BJ (cell line): ENCODE measurements at regions not wholly inside any gene's neighbourhood (a gene's known extent, or its start where the extent isn't known, plus 50 kb on each side); places are given as distances from the start of the nearest gene placed in this dataset.

Experiments
- CTCF ChIA-PET: fragments of 350-600 bp; formaldehyde crosslinking; extraction: SDS; loops from one replicate; lab custom pipeline; 2021; ENCODE audit warnings: antibody characterized with exemption, inconsistent platforms; lab: Yijun Ruan, JAX
- POLR2A ChIA-PET: fragments of 300-600 bp; sonication (Branson Sonifier 250); formaldehyde crosslinking; extraction: SDS; loops from one replicate; lab custom pipeline; 2021; ENCODE audit warnings: antibody characterized with exemption; lab: Charles Lee
- DNase-seq: peaks from one replicate; pipeline ENCODE4 v3.0.0-alpha.2; 2011; ENCODE audit warnings: low read depth
- H3K27me3 ChIP-seq: 2 replicates; pipeline ENCODE4 v1.6.0; 2011; ENCODE audit warnings: low read length; ENCODE audit not compliant: control insufficient read depth, insufficient read depth
- H3K36me3 ChIP-seq: 2 replicates; pipeline ENCODE4 v1.5.1; 2011; ENCODE audit warnings: low read length; ENCODE audit not compliant: control insufficient read depth, insufficient read depth
- H3K4me3 ChIP-seq: 2 replicates; pipeline ENCODE4 v1.5.1; 2011; ENCODE audit warnings: low read depth, mild to moderate bottlenecking, control low read depth, low read length
- CTCF ChIP-seq: IDR thresholded peaks from 2 replicates; pipeline ENCODE4 v1.5.1; 2011; ENCODE audit warnings: low read depth, mild to moderate bottlenecking, control low read depth, inconsistent platforms, low read length, moderate library complexity; ENCODE audit not compliant: insufficient read depth

GRCh38 chr6:40131675-40132074 lies 197.4 kb upstream of the MOCS1 start:
- Histone ChIP-seq H3K27me3 (no peaks in the 10 kb centered on the region), H3K4me3 (no peak overlapping the region), H3K36me3 (no peaks in the 10 kb centered on the region)
- no peak for DNase-seq
- ChIA-PET CTCF (no interaction called here), POLR2A (no interaction called here)
- no peak for TF ChIP-seq CTCF

GRCh38 chr6:40128127-40128526 lies 193.9 kb upstream of the MOCS1 start:
- H3K4me3 ChIP-seq = no peak overlapping the region
- CTCF ChIA-PET = no interaction called here
- no peak for DNase-seq

GRCh38 chr6:40125680-40126394 lies 191.6 kb upstream of the MOCS1 start:
- Histone ChIP-seq H3K4me3 (no peak overlapping the region), H3K27me3 (no peaks in the 10 kb centered on the region), H3K36me3 (no peaks in the 10 kb centered on the region)
- TF ChIP-seq CTCF = no peak
- POLR2A ChIA-PET = no interaction called here
- DNase-seq = no peak
- CTCF ChIA-PET = interaction anchor here (0.9 kb wide), 1 partner anchor 76 kb away, joined by 3 read pairs; no protein-coding TSS in a partner anchor

More at GRCh38 chr6:40128127-40128526, 193.9 kb upstream of the MOCS1 start:
- H3K36me3 ChIP-seq = no peaks in the 10 kb centered on the region
- TF ChIP-seq CTCF = no peak
- no peaks in the 10 kb centered on the region for H3K27me3 ChIP-seq
- POLR2A ChIA-PET = no interaction called here

- POLR2A ChIA-PET = no interaction called here
- Histone ChIP-seq H3K36me3 (no peaks in the 10 kb centered on the region), H3K27me3 (no peaks in the 10 kb centered on the region), H3K4me3 (no peak overlapping the region)
- TF ChIP-seq CTCF = no peak
- no peak for DNase-seq
- CTCF ChIA-PET = interaction anchor here (0.9 kb wide), 1 partner anchor 75 kb away, joined by 3 read pairs; no protein-coding TSS in a partner anchor
These were observed 190.7 kb upstream of the MOCS1 start for GRCh38 chr6:40124924-40125323.

GRCh38 chr6:40116832-40117231 lies 182.6 kb upstream of the MOCS1 start:
- Histone ChIP-seq H3K4me3 (no peak overlapping the region), H3K27me3 (no peaks in the 10 kb centered on the region), H3K36me3 (no peaks in the 10 kb centered on the region)
- no peak for TF ChIP-seq CTCF
- no peak for DNase-seq
- POLR2A ChIA-PET = no interaction called here
- CTCF ChIA-PET = no interaction called here
